SU-DHL-6 (cell line): ENCODE measurements at regions not wholly inside any gene's neighbourhood (a gene's known extent, or its start where the extent isn't known, plus 50 kb on each side); places are given as distances from the start of the nearest gene placed in this dataset.

Experiments used
- H2AFZ ChIP-seq: fragments of 200-600 bp; sonication (generic); 2 replicates; pipeline ENCODE4 v1.6.1; 2014; ENCODE audit warnings: low read depth, mild to moderate bottlenecking, moderate library complexity, mixed read lengths, antibody characterized with exemption, low read length; ENCODE audit not compliant: severe bottlenecking
- H3F3A ChIP-seq: fragments of 200-600 bp; shearing (Covaris generic); 2 replicates; pipeline ENCODE4 v1.6.0; 2016; ENCODE audit warnings: antibody characterized with exemption, mild to moderate bottlenecking; ENCODE audit not compliant: insufficient read depth
- H3K27ac ChIP-seq: fragments of 200-600 bp; sonication (generic); 2 replicates; pipeline ENCODE4 v1.5.1; 2016; ENCODE audit warnings: low read depth, mild to moderate bottlenecking, low read length, moderate library complexity, mixed read lengths
- H3K27me3 ChIP-seq: fragments of 200-600 bp; sonication (generic), shearing (Covaris generic); 2 replicates; pipeline ENCODE4 v1.6.0; 2014; ENCODE audit warnings: mild to moderate bottlenecking, low read length
- H3K36me3 ChIP-seq: fragments of 200-600 bp; sonication (generic); 2 replicates; pipeline ENCODE4 v1.6.1; 2014; ENCODE audit warnings: mild to moderate bottlenecking, low read length, mixed read lengths
- H3K4me2 ChIP-seq: fragments of 300-600, 200-600 bp; shearing (Covaris generic), sonication (generic); 2 replicates; pipeline ENCODE4 v1.6.0; 2014; ENCODE audit warnings: low read length, low read depth, mild to moderate bottlenecking; ENCODE audit not compliant: poor library complexity, severe bottlenecking
- H3K4me3 ChIP-seq: fragments of 200-600 bp; sonication (generic); 2 replicates; pipeline ENCODE4 v1.5.1; 2014; ENCODE audit warnings: antibody characterized with exemption, low read length, mild to moderate bottlenecking, mixed read lengths; ENCODE audit not compliant: insufficient read depth, poor library complexity, severe bottlenecking
- H3K79me2 ChIP-seq: fragments of 200-600 bp; sonication (generic); 2 replicates; pipeline ENCODE4 v1.6.1; 2014; ENCODE audit warnings: mild to moderate bottlenecking, low read length, moderate library complexity; ENCODE audit not compliant: insufficient read depth
- H3K9ac ChIP-seq: fragments of 200-600 bp; sonication (generic); 2 replicates; pipeline ENCODE4 v1.7.0; 2014; ENCODE audit warnings: mild to moderate bottlenecking, low read length
- H3K9me2 ChIP-seq: fragments of 200-600 bp; sonication (generic); replicated peaks from 2 replicates; pipeline ENCODE4 v1.6.1; 2014; ENCODE audit warnings: low read length; ENCODE audit not compliant: insufficient read depth
- H3K9me3 ChIP-seq: fragments of 200-600 bp; sonication (generic); 2 replicates; pipeline ENCODE4 v1.6.1; 2014; ENCODE audit warnings: low read length, mixed read lengths; ENCODE audit not compliant: insufficient read depth
- H4K20me1 ChIP-seq: fragments of 200-600 bp; sonication (generic); 2 replicates; pipeline ENCODE4 v1.6.1; 2014; ENCODE audit warnings: low read depth, mild to moderate bottlenecking, antibody characterized with exemption, low read length, moderate library complexity, mixed read lengths
- EZH2phosphoT487 ChIP-seq: fragments of 200-600 bp; sonication (generic), shearing (Covaris generic); conservative IDR thresholded peaks from 2 replicates; pipeline ENCODE4 v1.6.1; 2018; ENCODE audit warnings: mild to moderate bottlenecking, antibody characterized with exemption, low read length, moderate library complexity, mixed read lengths
- TF ChIP-seq, protein P1 (sequence below): fragments of 200-600 bp; sonication (generic); IDR thresholded peaks from one replicate; pipeline ENCODE4 v1.5.1; 2017; ENCODE audit warnings: antibody characterized with exemption, mild to moderate bottlenecking, low read length, moderate library complexity; ENCODE audit not compliant: insufficient read depth, poor library complexity, severe bottlenecking

DNA sequence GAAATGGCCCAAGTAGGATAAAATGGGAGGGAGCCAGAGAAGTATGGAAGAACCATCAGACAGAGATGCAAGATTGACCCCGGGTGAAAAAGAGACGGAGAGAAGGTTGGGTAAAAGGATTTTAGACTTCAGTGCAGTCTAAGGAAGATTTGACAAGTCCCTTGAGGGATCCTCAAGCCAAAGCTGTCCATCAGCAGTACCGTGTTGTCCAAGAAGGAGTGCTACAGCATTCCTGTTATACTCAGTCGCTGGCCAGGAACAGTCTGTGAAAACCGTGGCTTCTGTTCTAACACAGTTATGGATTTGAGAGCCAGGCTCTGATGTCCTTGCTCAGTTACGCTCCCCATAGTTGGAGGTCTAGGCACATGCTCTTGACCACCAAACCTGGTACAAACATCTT is 383.9 kb upstream of the DAB2 start:
- TF ChIP-seq EZH2phosphoT487 = no peak
- TF ChIP-seq, protein P1, sequence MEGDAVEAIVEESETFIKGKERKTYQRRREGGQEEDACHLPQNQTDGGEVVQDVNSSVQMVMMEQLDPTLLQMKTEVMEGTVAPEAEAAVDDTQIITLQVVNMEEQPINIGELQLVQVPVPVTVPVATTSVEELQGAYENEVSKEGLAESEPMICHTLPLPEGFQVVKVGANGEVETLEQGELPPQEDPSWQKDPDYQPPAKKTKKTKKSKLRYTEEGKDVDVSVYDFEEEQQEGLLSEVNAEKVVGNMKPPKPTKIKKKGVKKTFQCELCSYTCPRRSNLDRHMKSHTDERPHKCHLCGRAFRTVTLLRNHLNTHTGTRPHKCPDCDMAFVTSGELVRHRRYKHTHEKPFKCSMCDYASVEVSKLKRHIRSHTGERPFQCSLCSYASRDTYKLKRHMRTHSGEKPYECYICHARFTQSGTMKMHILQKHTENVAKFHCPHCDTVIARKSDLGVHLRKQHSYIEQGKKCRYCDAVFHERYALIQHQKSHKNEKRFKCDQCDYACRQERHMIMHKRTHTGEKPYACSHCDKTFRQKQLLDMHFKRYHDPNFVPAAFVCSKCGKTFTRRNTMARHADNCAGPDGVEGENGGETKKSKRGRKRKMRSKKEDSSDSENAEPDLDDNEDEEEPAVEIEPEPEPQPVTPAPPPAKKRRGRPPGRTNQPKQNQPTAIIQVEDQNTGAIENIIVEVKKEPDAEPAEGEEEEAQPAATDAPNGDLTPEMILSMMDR = no peak
- H3K27ac ChIP-seq = no peak overlapping the region
- no peak overlapping the region for H3K4me2 ChIP-seq
- H3K9ac ChIP-seq = no peak overlapping the region
- H4K20me1 ChIP-seq = no peaks in the 10 kb centered on the region
- no peaks in the 10 kb centered on the region for H3K27me3 ChIP-seq
- no peaks in the 10 kb centered on the region for H3K79me2 ChIP-seq
- no peaks in the 10 kb centered on the region for H3K9me2 ChIP-seq
- H2AFZ ChIP-seq = no peak overlapping the region
- H3K4me3 ChIP-seq = no peak overlapping the region
- no peaks in the 10 kb centered on the region for H3K9me3 ChIP-seq
- H3F3A ChIP-seq = no peaks in the 10 kb centered on the region
- H3K36me3 ChIP-seq = no peaks in the 10 kb centered on the region

DNA sequence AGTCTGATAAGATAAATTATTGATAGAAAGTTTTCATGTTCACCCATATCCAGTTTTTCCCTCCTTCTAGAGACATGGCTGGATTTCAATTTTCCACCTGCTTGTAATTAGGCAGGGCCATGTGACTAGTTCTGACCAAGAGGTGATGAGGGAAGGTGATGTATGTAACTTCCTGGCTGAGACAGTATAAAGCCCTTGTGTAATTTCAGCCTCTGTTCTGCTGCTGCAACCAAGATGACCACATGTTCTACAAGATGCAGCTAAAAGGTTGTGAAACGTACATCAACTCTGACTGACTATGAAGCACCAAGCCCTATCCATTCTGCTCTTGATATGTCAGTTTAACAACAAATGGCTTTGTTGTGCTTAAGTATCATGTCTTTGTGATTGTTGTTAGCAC is 376.5 kb upstream of the DAB2 start:
- Histone ChIP-seq H3K79me2 (no peaks in the 10 kb centered on the region), H3K9me3 (no peaks in the 10 kb centered on the region), H3K4me3 (no peak overlapping the region), H3K27ac (no peak overlapping the region), H3K36me3 (no peaks in the 10 kb centered on the region), H4K20me1 (no peaks in the 10 kb centered on the region), H3K27me3 (no peaks in the 10 kb centered on the region), H3K4me2 (no peak overlapping the region), H3K9ac (no peak overlapping the region), H3K9me2 (no peaks in the 10 kb centered on the region), H2AFZ (no peak overlapping the region), H3F3A (no peaks in the 10 kb centered on the region)
- TF ChIP-seq, protein P1 = no peak
- no peak for TF ChIP-seq EZH2phosphoT487

DNA sequence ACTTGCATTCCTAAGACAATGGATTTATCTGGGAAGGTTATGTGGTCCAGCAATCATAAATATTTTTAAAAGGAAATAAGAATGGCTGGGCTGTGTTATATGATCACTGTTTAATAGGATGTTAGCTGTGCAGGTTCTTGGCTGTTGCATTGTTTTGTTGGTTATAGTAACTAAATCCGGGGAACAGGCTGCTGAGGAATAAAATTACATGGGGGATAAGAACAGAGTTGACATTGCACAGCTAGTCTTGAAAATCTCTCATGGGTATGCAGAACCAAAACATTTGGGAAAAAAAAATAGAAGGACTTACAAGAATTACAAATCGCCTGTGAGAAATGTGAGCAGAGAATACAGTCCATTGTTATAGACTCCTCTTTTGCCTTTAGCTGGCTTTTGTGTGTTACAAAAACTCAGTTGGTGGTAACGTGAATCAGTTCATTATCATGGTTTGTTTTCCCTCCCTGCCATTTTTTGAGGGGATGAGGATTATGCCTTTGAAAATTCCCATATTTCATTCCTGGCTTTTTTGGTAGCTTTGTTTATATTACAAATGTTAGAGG is 375.3 kb upstream of the DAB2 start:
- Histone ChIP-seq H4K20me1 (no peaks in the 10 kb centered on the region), H3K79me2 (no peaks in the 10 kb centered on the region), H3K27ac (no peak overlapping the region), H3K9me2 (no peaks in the 10 kb centered on the region), H3K36me3 (no peaks in the 10 kb centered on the region), H3F3A (no peaks in the 10 kb centered on the region), H2AFZ (no peak overlapping the region), H3K27me3 (no peaks in the 10 kb centered on the region), H3K9me3 (no peaks in the 10 kb centered on the region), H3K4me3 (no peak overlapping the region), H3K9ac (no peak overlapping the region), H3K4me2 (no peak overlapping the region)
- TF ChIP-seq EZH2phosphoT487 = no peak
- TF ChIP-seq, protein P1 = no peak

DNA sequence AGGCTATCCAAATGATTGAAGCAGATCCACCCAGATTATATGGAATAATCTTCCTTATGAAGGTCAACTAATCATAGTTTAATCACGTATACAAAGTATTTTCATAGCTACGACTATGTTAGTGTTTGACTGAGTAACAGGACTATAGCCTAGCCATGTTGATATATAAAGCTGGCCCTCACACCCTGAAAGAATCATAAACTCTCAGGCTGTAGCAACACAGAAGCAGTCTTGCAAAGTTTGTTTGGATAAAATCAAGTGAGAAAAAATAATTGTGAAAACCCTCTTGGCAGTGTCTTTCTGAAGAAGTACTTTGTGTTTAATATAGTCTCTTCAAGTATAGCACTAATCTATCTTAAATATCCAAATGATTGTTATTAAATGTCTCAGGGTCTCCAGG is 374.5 kb upstream of the DAB2 start:
- H2AFZ ChIP-seq = no peak overlapping the region
- H3K4me3 ChIP-seq = no peak overlapping the region
- H3K9me3 ChIP-seq = no peaks in the 10 kb centered on the region
- H3K4me2 ChIP-seq = no peak overlapping the region
- no peaks in the 10 kb centered on the region for H3K27me3 ChIP-seq
- H3K36me3 ChIP-seq = no peaks in the 10 kb centered on the region
- no peaks in the 10 kb centered on the region for H4K20me1 ChIP-seq
- no peak overlapping the region for H3K27ac ChIP-seq
- H3K9me2 ChIP-seq = no peaks in the 10 kb centered on the region
- no peaks in the 10 kb centered on the region for H3F3A ChIP-seq
- TF ChIP-seq, protein P1 = no peak
- TF ChIP-seq EZH2phosphoT487 = no peak
- no peaks in the 10 kb centered on the region for H3K79me2 ChIP-seq
- no peak overlapping the region for H3K9ac ChIP-seq
